PC-3 (cell line): ENCODE measurements at regions not wholly inside any gene's neighbourhood (a gene's known extent, or its start where the extent isn't known, plus 50 kb on each side); places are given as distances from the start of the nearest gene placed in this dataset.

Experiments
- ATAC-seq: fragments of 200-7000 bp; cut with Tn5 transposase; 2 replicates; pipeline ENCODE4 v1.9.1; 2020; ENCODE audit warnings: mild to moderate bottlenecking, moderate library complexity
- BruUV-seq: library from RNA; stranded (reverse); fragments of 400-500 nt; replicated peaks from 2 replicates; lab custom pipeline; 2021; lab: Mats Ljungman, UMichigan
- CTCF ChIA-PET: fragments of 300-600 bp; sonication (Branson Sonifier 250); formaldehyde crosslinking; loops from one replicate; lab custom pipeline; 2022; ENCODE audit warnings: antibody characterized with exemption; lab: Charles Lee
- POLR2A ChIA-PET: fragments of 300-600 bp; sonication (Branson Sonifier 250); formaldehyde crosslinking; loops from one replicate; lab custom pipeline; 2022; ENCODE audit warnings: antibody characterized with exemption; ENCODE audit not compliant: unreplicated experiment; lab: Charles Lee
- DNase-seq: peaks from one replicate; pipeline ENCODE4 v3.0.0-alpha.2; 2015
- H2AFZ ChIP-seq: fragments of 300-600 bp; sonication (generic); 2 replicates; pipeline ENCODE4 v1.6.0; 2016; ENCODE audit warnings: antibody characterized with exemption, low read length
- H3F3A ChIP-seq: fragments of 300-600 bp; sonication (generic); one replicate; pipeline ENCODE4 v1.6.0; 2017; ENCODE audit warnings: antibody characterized with exemption, low read length, control low read depth, mild to moderate bottlenecking; ENCODE audit not compliant: unreplicated experiment
- H3K27ac ChIP-seq: fragments of 300-600 bp; sonication (generic); 2 replicates; pipeline ENCODE4 v1.5.1; 2016; ENCODE audit warnings: mild to moderate bottlenecking, low read length
- H3K27me3 ChIP-seq: fragments of 300-600 bp; sonication (generic); 2 replicates; pipeline ENCODE4 v1.6.1; 2016; ENCODE audit warnings: low read length, mixed read lengths
- H3K36me3 ChIP-seq: fragments of 300-600 bp; sonication (generic); 2 replicates; pipeline ENCODE4 v1.6.1; 2016; ENCODE audit warnings: low read depth, mixed run types, low read length, mixed read lengths
- H3K4me1 ChIP-seq: fragments of 300-600 bp; sonication (generic); 2 replicates; pipeline ENCODE4 v1.5.1; 2016; ENCODE audit warnings: low read length; ENCODE audit not compliant: insufficient read depth
- H3K4me2 ChIP-seq: fragments of 300-600 bp; sonication (generic); 2 replicates; pipeline ENCODE4 v1.6.0; 2016; ENCODE audit warnings: low read length
- H3K4me3 ChIP-seq: fragments of 300-600 bp; sonication (generic); 2 replicates; pipeline ENCODE4 v1.5.1; 2016; ENCODE audit warnings: mild to moderate bottlenecking, low read length, mixed read lengths
- H3K79me2 ChIP-seq: fragments of 300-600 bp; sonication (generic); 2 replicates; pipeline ENCODE4 v1.6.1; 2017; ENCODE audit warnings: low read length, mixed read lengths
- H3K9ac ChIP-seq: fragments of 300-600 bp; sonication (generic); 2 replicates; pipeline ENCODE4 v1.6.0; 2016; ENCODE audit warnings: mild to moderate bottlenecking, low read length
- H3K9me2 ChIP-seq: fragments of 300-600 bp; sonication (generic); replicated peaks from 2 replicates; pipeline ENCODE4 v1.6.1; 2016; ENCODE audit warnings: mixed run types, low read length, mixed read lengths
- H3K9me3 ChIP-seq: fragments of 300-600 bp; sonication (generic); 2 replicates; pipeline ENCODE4 v1.6.1; 2016; ENCODE audit warnings: low read length, mixed read lengths
- H4K20me1 ChIP-seq: fragments of 300-600 bp; sonication (generic); 2 replicates; pipeline ENCODE4 v1.6.1; 2016; ENCODE audit warnings: low read length, mixed read lengths
- EZH2 ChIP-seq: fragments of 300-600 bp; sonication (generic); IDR thresholded peaks from one replicate; pipeline ENCODE4 v1.6.1; 2017; ENCODE audit warnings: antibody characterized with exemption, mild to moderate bottlenecking, low read length; ENCODE audit not compliant: unreplicated experiment
- EZH2phosphoT487 ChIP-seq: fragments of 300-600 bp; sonication (generic); IDR thresholded peaks from 2 replicates; pipeline ENCODE4 v1.6.1; 2018; ENCODE audit warnings: mild to moderate bottlenecking, antibody characterized with exemption, low read length, borderline replicate concordance
- intact Hi-C: fragments of 100-400 bp; cut with micrococcal nuclease; formaldehyde crosslinking; loops from 2 replicates; pipeline ENCODE4 v1.9.0; 2023
- TF ChIP-seq, protein P1 (sequence below): fragments of 300-600 bp; sonication (generic); conservative IDR thresholded peaks from 2 replicates; pipeline ENCODE4 v1.5.1; 2017; ENCODE audit warnings: antibody characterized with exemption, low read depth, mild to moderate bottlenecking, low read length

DNA sequence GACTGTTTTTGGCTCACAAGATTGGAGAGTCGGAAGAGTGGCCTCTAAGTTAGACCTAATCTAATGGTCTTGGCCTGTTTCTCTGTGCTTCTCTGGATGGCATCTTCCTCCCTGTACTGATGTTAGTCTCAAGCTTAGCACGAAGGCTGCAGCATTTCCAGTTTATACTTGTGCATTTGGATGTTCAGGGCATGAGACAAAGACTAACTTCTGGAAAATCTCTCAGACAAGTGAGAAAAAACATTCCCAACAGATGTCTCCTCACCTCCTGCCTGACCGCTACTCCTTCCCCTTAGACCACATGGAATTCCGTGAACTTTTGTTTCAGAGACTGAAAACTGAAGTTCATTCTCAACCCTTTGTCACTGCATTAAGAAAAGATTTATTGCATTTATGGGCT is 410.8 kb upstream of the MCTP2 start:
- Histone ChIP-seq H3K4me3 (no peak overlapping the region), H3K9me2 (no peaks in the 10 kb centered on the region), H4K20me1 (no peaks in the 10 kb centered on the region), H3K27me3 (peaks cover 13% of the 10 kb centered on the region; the same call in 1 of the 2 replicates), H3K9ac (no peak overlapping the region), H3K27ac (no peak overlapping the region), H3K4me1 (no peaks in the 10 kb centered on the region), H3F3A (no peaks in the 10 kb centered on the region), H3K36me3 (no peaks in the 10 kb centered on the region), H3K4me2 (no peak overlapping the region), H3K79me2 (no peaks in the 10 kb centered on the region), H2AFZ (no peak overlapping the region), H3K9me3 (no peaks in the 10 kb centered on the region)
- TF ChIP-seq EZH2 (no peak), EZH2phosphoT487 (no peak)
- TF ChIP-seq, protein P1, sequence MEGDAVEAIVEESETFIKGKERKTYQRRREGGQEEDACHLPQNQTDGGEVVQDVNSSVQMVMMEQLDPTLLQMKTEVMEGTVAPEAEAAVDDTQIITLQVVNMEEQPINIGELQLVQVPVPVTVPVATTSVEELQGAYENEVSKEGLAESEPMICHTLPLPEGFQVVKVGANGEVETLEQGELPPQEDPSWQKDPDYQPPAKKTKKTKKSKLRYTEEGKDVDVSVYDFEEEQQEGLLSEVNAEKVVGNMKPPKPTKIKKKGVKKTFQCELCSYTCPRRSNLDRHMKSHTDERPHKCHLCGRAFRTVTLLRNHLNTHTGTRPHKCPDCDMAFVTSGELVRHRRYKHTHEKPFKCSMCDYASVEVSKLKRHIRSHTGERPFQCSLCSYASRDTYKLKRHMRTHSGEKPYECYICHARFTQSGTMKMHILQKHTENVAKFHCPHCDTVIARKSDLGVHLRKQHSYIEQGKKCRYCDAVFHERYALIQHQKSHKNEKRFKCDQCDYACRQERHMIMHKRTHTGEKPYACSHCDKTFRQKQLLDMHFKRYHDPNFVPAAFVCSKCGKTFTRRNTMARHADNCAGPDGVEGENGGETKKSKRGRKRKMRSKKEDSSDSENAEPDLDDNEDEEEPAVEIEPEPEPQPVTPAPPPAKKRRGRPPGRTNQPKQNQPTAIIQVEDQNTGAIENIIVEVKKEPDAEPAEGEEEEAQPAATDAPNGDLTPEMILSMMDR: no peak
- DNase-seq (no peak), ATAC-seq (no peak)
- ChIA-PET POLR2A (no interaction called here), CTCF (no interaction called here)
- BruUV-seq: no TSS peak
- intact Hi-C loops: no loop called here

DNA sequence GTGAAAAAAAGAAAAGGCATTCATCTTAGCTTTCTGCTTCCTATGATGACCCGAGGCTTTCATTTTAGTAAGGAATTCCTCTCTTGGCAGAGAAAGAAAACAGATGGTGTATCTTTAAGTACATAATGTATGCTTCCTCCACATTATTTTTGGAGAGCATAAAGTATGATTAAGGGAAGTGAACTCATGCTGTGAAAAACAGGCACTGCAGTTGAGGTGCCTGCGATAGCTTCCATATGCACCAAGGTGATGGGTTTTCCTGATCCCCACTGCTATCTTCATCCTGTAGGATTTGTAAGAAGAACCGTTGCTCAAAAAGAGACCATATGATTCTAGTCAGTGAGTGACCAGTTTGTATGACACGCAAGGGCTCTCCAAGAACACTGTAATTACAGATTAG is 411.5 kb upstream of the MCTP2 start:
- CTCF ChIA-PET: no interaction called here
- no peak overlapping the region for H3K4me2 ChIP-seq
- H3K79me2 ChIP-seq: no peaks in the 10 kb centered on the region
- ATAC-seq (no peak), DNase-seq (no peak)
- intact Hi-C loops: no loop called here
- H4K20me1 ChIP-seq: no peaks in the 10 kb centered on the region
- H3K4me1 ChIP-seq: no peaks in the 10 kb centered on the region
- TF ChIP-seq EZH2 (no peak), EZH2phosphoT487 (no peak)
- TF ChIP-seq, protein P1: no peak
- no peaks in the 10 kb centered on the region for H3K36me3 ChIP-seq
- H3K9me3 ChIP-seq: no peaks in the 10 kb centered on the region
- H3K9me2 ChIP-seq: no peaks in the 10 kb centered on the region
- no peak overlapping the region for H3K27ac ChIP-seq
- BruUV-seq: no TSS peak
- peaks cover 13% of the 10 kb centered on the region; the same call in 1 of the 2 replicates for H3K27me3 ChIP-seq
- H3K9ac ChIP-seq: no peak overlapping the region
- H3F3A ChIP-seq: no peaks in the 10 kb centered on the region
- no peak overlapping the region for H3K4me3 ChIP-seq
- POLR2A ChIA-PET: no interaction called here
- H2AFZ ChIP-seq: no peak overlapping the region

DNA sequence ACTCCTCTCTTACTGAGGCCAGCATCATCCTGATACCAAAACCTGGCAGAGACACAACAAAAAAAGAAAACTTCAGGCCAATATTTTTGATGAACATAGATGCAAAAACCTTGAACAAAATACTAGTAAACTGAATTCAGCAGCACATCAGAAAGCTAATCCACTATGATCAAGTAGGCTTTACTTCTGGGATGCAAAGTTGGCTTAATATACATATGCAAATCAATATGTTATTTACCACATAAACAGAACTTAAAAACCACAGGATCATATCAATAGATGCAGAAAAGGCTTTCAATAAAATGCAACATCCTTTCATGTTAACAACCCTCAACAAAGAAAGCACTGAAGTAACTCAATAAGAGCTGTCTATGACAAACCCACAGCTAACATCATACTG is 414.5 kb upstream of the MCTP2 start:
- Histone ChIP-seq H3K9ac (no peak overlapping the region), H3K9me3 (no peaks in the 10 kb centered on the region), H3K27ac (no peak overlapping the region), H3K27me3 (no peaks in the 10 kb centered on the region), H3K4me2 (no peak overlapping the region), H4K20me1 (no peaks in the 10 kb centered on the region), H3K9me2 (no peaks in the 10 kb centered on the region), H3F3A (no peaks in the 10 kb centered on the region), H3K4me1 (no peaks in the 10 kb centered on the region), H2AFZ (no peak overlapping the region), H3K4me3 (no peak overlapping the region), H3K36me3 (no peaks in the 10 kb centered on the region), H3K79me2 (no peaks in the 10 kb centered on the region)
- TF ChIP-seq, protein P1: no peak
- no peak for TF ChIP-seq EZH2phosphoT487
- TF ChIP-seq EZH2: no peak
- intact Hi-C loops: no loop called here
- no TSS peak for BruUV-seq
- ATAC-seq (no peak), DNase-seq (no peak)
- CTCF ChIA-PET: no interaction called here
- POLR2A ChIA-PET: no interaction called here
